Neural progenitor cell (in vitro differentiated cells): ENCODE measurements at regions not wholly inside any gene's neighbourhood (a gene's known extent, or its start where the extent isn't known, plus 50 kb on each side); places are given as distances from the start of the nearest gene placed in this dataset.

ENCODE experiments used
- DNase-seq: peaks from one replicate; pipeline ENCODE4 v3.0.0-alpha.2; 2016; ENCODE audit warnings: low spot score
- H2AFZ ChIP-seq: fragments of 200-600 bp; sonication (generic); replicated peaks from 2 replicates; pipeline ENCODE4 v1.6.1; 2016; ENCODE audit warnings: antibody characterized with exemption
- H3F3A ChIP-seq: fragments of 200-600 bp; sonication (generic); 2 replicates; pipeline ENCODE4 v1.6.1; 2016; ENCODE audit warnings: antibody characterized with exemption, low read depth
- H3K27ac ChIP-seq: fragments of 200-600 bp; sonication (generic); 2 replicates; pipeline ENCODE4 v1.5.1; 2016; ENCODE audit warnings: mild to moderate bottlenecking
- H3K27me3 ChIP-seq: fragments of 200-600 bp; sonication (generic); 2 replicates; pipeline ENCODE4 v1.6.1; 2016; ENCODE audit warnings: mild to moderate bottlenecking, moderate library complexity
- H3K36me3 ChIP-seq: fragments of 200-600 bp; sonication (generic); 2 replicates; pipeline ENCODE4 v1.5.1; 2016
- H3K4me1 ChIP-seq: fragments of 200-600 bp; sonication (generic); 2 replicates; pipeline ENCODE4 v1.6.1; 2016; ENCODE audit warnings: mixed run types
- H3K4me2 ChIP-seq: fragments of 200-600 bp; sonication (generic); 2 replicates; pipeline ENCODE4 v1.6.1; 2016
- H3K4me3 ChIP-seq: fragments of 200-600 bp; sonication (generic); 2 replicates; pipeline ENCODE4 v1.5.1; 2016
- H3K79me2 ChIP-seq: fragments of 200-600 bp; sonication (generic); 2 replicates; pipeline ENCODE4 v1.6.1; 2016; ENCODE audit warnings: low read depth
- H3K9ac ChIP-seq: fragments of 200-600 bp; sonication (generic); 2 replicates; pipeline ENCODE4 v1.6.1; 2016
- H3K9me3 ChIP-seq: fragments of 200-600 bp; sonication (generic); 2 replicates; pipeline ENCODE4 v1.5.1; 2016; ENCODE audit warnings: low read depth
- H4K20me1 ChIP-seq: fragments of 200-600 bp; sonication (generic); 2 replicates; pipeline ENCODE4 v1.6.1; 2016; ENCODE audit warnings: low read depth
- H3K27ac Mint-ChIP-seq: 3 replicates; pipeline ENCODE4 v1.8.0; 2021; ENCODE audit warnings: mixed read lengths
- H3K27me3 Mint-ChIP-seq: 2 replicates; pipeline ENCODE4 v1.8.0; 2022; ENCODE audit warnings: low read depth, mild to moderate bottlenecking, inconsistent platforms, moderate library complexity, mixed read lengths; ENCODE audit not compliant: insufficient read depth
- H3K36me3 Mint-ChIP-seq: 3 replicates; pipeline ENCODE4 v1.8.0; 2021; ENCODE audit warnings: mixed read lengths
- H3K4me1 Mint-ChIP-seq: 3 replicates; pipeline ENCODE4 v1.8.0; 2021; ENCODE audit warnings: mixed read lengths
- H3K4me3 Mint-ChIP-seq: 3 replicates; pipeline ENCODE4 v1.8.0; 2021; ENCODE audit warnings: mild to moderate bottlenecking, moderate library complexity, mixed read lengths
- H3K9me3 Mint-ChIP-seq: 3 replicates; pipeline ENCODE4 v1.8.0; 2020; ENCODE audit warnings: mixed read lengths
- CTCF ChIP-seq: fragments of 200-600 bp; sonication (generic); IDR thresholded peaks from 2 replicates; pipeline ENCODE4 v1.5.1; 2017; ENCODE audit warnings: antibody characterized with exemption, mild to moderate bottlenecking
- EZH2 ChIP-seq: fragments of 200-600 bp; sonication (generic); IDR thresholded peaks from 2 replicates; pipeline ENCODE4 v1.6.1; 2017; ENCODE audit warnings: antibody characterized with exemption, mild to moderate bottlenecking, moderate library complexity
- EZH2phosphoT487 ChIP-seq: fragments of 200-600 bp; sonication (generic); IDR thresholded peaks from 2 replicates; pipeline ENCODE4 v1.6.1; 2017; ENCODE audit warnings: antibody characterized with exemption

GRCh38 chr6:78500299-78501089 lies 366.9 kb upstream of the IRAK1BP1 start:
- no peaks in the 10 kb centered on the region for H3K36me3 ChIP-seq
- no peaks in the 10 kb centered on the region for H4K20me1 ChIP-seq
- H3K9me3 Mint-ChIP-seq, result no peaks in the 10 kb centered on the region
- no peaks in the 10 kb centered on the region for H3K27me3 ChIP-seq
- H3K27ac ChIP-seq, result no peak overlapping the region
- H3K4me3 ChIP-seq, result no peak overlapping the region
- no peak overlapping the region for H3K9ac ChIP-seq
- H3K4me2 ChIP-seq, result no peak overlapping the region
- TF ChIP-seq CTCF (no peak), EZH2 (no peak), EZH2phosphoT487 (no peak)
- H3K79me2 ChIP-seq, result no peaks in the 10 kb centered on the region
- H3K4me1 Mint-ChIP-seq, result peaks cover 8% of the 10 kb centered on the region
- H3K36me3 Mint-ChIP-seq, result no peaks in the 10 kb centered on the region
- H3K4me1 ChIP-seq, result no peaks in the 10 kb centered on the region
- H2AFZ ChIP-seq, result no peak overlapping the region
- H3F3A ChIP-seq, result no peaks in the 10 kb centered on the region
- H3K4me3 Mint-ChIP-seq, result no peak overlapping the region
- no peaks in the 10 kb centered on the region for H3K9me3 ChIP-seq
- H3K27me3 Mint-ChIP-seq, result no peaks in the 10 kb centered on the region
- DNase-seq, result no peak
- H3K27ac Mint-ChIP-seq, result no peak overlapping the region

GRCh38 chr6:78502386-78502887 lies 364.9 kb upstream of the IRAK1BP1 start:
- no peaks in the 10 kb centered on the region for H3F3A ChIP-seq
- Mint-ChIP-seq H3K36me3 (no peaks in the 10 kb centered on the region), H3K27ac (no peak overlapping the region), H3K4me3 (no peak overlapping the region), H3K9me3 (peaks cover 8% of the 10 kb centered on the region), H3K4me1 (peaks cover 8% of the 10 kb centered on the region), H3K27me3 (no peaks in the 10 kb centered on the region)
- DNase-seq, result peak; percentile 27
- H3K27me3 ChIP-seq, result no peaks in the 10 kb centered on the region
- H3K4me1 ChIP-seq, result no peaks in the 10 kb centered on the region
- TF ChIP-seq CTCF, result no peak
- TF ChIP-seq EZH2, result no peak
- no peak for TF ChIP-seq EZH2phosphoT487
- no peak overlapping the region for H3K4me3 ChIP-seq
- no peak overlapping the region for H3K4me2 ChIP-seq
- no peak overlapping the region for H3K9ac ChIP-seq
- H3K9me3 ChIP-seq, result no peaks in the 10 kb centered on the region
- no peaks in the 10 kb centered on the region for H3K79me2 ChIP-seq
- H3K36me3 ChIP-seq, result no peaks in the 10 kb centered on the region
- H2AFZ ChIP-seq, result no peak overlapping the region
- H3K27ac ChIP-seq, result no peak overlapping the region
- no peaks in the 10 kb centered on the region for H4K20me1 ChIP-seq

- Mint-ChIP-seq H3K36me3 (no peaks in the 10 kb centered on the region), H3K4me3 (no peak overlapping the region), H3K9me3 (peaks cover 9% of the 10 kb centered on the region), H3K27me3 (no peaks in the 10 kb centered on the region), H3K4me1 (peaks cover 8% of the 10 kb centered on the region), H3K27ac (no peak overlapping the region)
- Histone ChIP-seq H3K4me2 (no peak overlapping the region), H3K4me3 (no peak overlapping the region), H4K20me1 (no peaks in the 10 kb centered on the region), H3F3A (no peaks in the 10 kb centered on the region), H3K27ac (no peak overlapping the region), H3K9ac (no peak overlapping the region), H2AFZ (no peak overlapping the region), H3K36me3 (no peaks in the 10 kb centered on the region), H3K79me2 (no peaks in the 10 kb centered on the region), H3K27me3 (no peaks in the 10 kb centered on the region), H3K4me1 (no peaks in the 10 kb centered on the region), H3K9me3 (no peaks in the 10 kb centered on the region)
- DNase-seq, result no peak
- TF ChIP-seq CTCF (no peak), EZH2 (no peak), EZH2phosphoT487 (no peak)
These were observed 362.2 kb upstream of the IRAK1BP1 start for GRCh38 chr6:78505178-78505577.
